ENCODE measurements at regions not wholly inside any gene's neighbourhood (a gene's known extent, or its start where the extent isn't known, plus 50 kb on each side); places are given as distances from the start of the nearest gene placed in this dataset.

- TF ChIP-seq, protein P1, sequence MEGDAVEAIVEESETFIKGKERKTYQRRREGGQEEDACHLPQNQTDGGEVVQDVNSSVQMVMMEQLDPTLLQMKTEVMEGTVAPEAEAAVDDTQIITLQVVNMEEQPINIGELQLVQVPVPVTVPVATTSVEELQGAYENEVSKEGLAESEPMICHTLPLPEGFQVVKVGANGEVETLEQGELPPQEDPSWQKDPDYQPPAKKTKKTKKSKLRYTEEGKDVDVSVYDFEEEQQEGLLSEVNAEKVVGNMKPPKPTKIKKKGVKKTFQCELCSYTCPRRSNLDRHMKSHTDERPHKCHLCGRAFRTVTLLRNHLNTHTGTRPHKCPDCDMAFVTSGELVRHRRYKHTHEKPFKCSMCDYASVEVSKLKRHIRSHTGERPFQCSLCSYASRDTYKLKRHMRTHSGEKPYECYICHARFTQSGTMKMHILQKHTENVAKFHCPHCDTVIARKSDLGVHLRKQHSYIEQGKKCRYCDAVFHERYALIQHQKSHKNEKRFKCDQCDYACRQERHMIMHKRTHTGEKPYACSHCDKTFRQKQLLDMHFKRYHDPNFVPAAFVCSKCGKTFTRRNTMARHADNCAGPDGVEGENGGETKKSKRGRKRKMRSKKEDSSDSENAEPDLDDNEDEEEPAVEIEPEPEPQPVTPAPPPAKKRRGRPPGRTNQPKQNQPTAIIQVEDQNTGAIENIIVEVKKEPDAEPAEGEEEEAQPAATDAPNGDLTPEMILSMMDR (IDR thresholded peaks at IDR 0.05; ENCODE audit: borderline replicate concordance, extremely low read depth, low read length, poor library complexity, severe bottlenecking), result no peak
- TF ChIP-seq EZH2 (IDR thresholded peaks at IDR 0.05; ENCODE audit: borderline replicate concordance, low read depth, low read length, severe bottlenecking), result no peak
Observed at GRCh38 chr4:159425737-159426305, 322.9 kb downstream of the RAPGEF2 start.
